CD4-positive, alpha-beta T cell treated with Interferon gamma for 1 hour (primary cell): ENCODE measurements at regions not wholly inside any gene's neighbourhood (a gene's known extent, or its start where the extent isn't known, plus 50 kb on each side); places are given as distances from the start of the nearest gene placed in this dataset.
"Not testable (repeated sequence)": the region's sequence is repeated elsewhere in the genome, so short reads cannot be mapped to it uniquely, and the experiment has no call there.

Source experiments
- DNase-seq: peaks from one replicate; pipeline ENCODE4 v3.0.0-alpha.2; 2020

GRCh38 chr9:1881708-1882295, 133.3 kb upstream of the SMARCA2 start:
- no peak for DNase-seq

GRCh38 chr9:1882711-1883403, 132.3 kb upstream of the SMARCA2 start:
- DNase-seq = no peak

- no peak for DNase-seq
These were observed 124.9 kb upstream of the SMARCA2 start for GRCh38 chr9:1890201-1890600.

- DNase-seq = no peak
These were observed 124.3 kb upstream of the SMARCA2 start for GRCh38 chr9:1890816-1891215.

GRCh38 chr9:1903080-1903704, 112.0 kb upstream of the SMARCA2 start:
- DNase-seq = not testable (repeated sequence)

- no peak for DNase-seq
These were observed 107.7 kb upstream of the SMARCA2 start for GRCh38 chr9:1907465-1907864.

GRCh38 chr9:1909322-1909721, 105.8 kb upstream of the SMARCA2 start:
- no peak for DNase-seq

- no peak for DNase-seq
These were observed 104.8 kb upstream of the SMARCA2 start for GRCh38 chr9:1910269-1910811.

GRCh38 chr9:1913631-1914330, 101.4 kb upstream of the SMARCA2 start:
- no peak for DNase-seq

GRCh38 chr9:1916095-1916494, 99.1 kb upstream of the SMARCA2 start:
- DNase-seq = no peak

GRCh38 chr9:1916655-1917054, 98.5 kb upstream of the SMARCA2 start:
- DNase-seq = no peak

GRCh38 chr9:1917396-1917935, 97.7 kb upstream of the SMARCA2 start:
- no peak for DNase-seq

- DNase-seq = no peak
These were observed 97.0 kb upstream of the SMARCA2 start for GRCh38 chr9:1918108-1918507.

GRCh38 chr9:1918622-1919021, 96.5 kb upstream of the SMARCA2 start:
- DNase-seq = no peak

GRCh38 chr9:1919229-1919628, 95.9 kb upstream of the SMARCA2 start:
- no peak for DNase-seq

- DNase-seq = no peak
These were observed 94.8 kb upstream of the SMARCA2 start for GRCh38 chr9:1920386-1920785.

- no peak for DNase-seq
These were observed 93.1 kb upstream of the SMARCA2 start for GRCh38 chr9:1922026-1922425.

GRCh38 chr9:1927546-1927945, 87.6 kb upstream of the SMARCA2 start:
- DNase-seq = no peak

- no peak for DNase-seq
These were observed 86.0 kb upstream of the SMARCA2 start for GRCh38 chr9:1929134-1929533.

- no peak for DNase-seq
These were observed 85.4 kb upstream of the SMARCA2 start for GRCh38 chr9:1929722-1930244.

- DNase-seq = not testable (repeated sequence)
These were observed 84.9 kb upstream of the SMARCA2 start for GRCh38 chr9:1930245-1930736.

- no peak for DNase-seq
These were observed 77.0 kb upstream of the SMARCA2 start for GRCh38 chr9:1938135-1938534.

GRCh38 chr9:1938675-1939170, 76.4 kb upstream of the SMARCA2 start:
- DNase-seq = no peak
